H9 (cell line): ENCODE measurements at regions not wholly inside any gene's neighbourhood (a gene's known extent, or its start where the extent isn't known, plus 50 kb on each side); places are given as distances from the start of the nearest gene placed in this dataset.

Source experiments
- DNase-seq: peaks from one replicate; pipeline ENCODE4 v3.0.0-alpha.2; 2017
- H2AFZ ChIP-seq: one replicate; pipeline ENCODE4 v1.6.1; 2013; ENCODE audit warnings: mild to moderate bottlenecking, low read length, control low read depth, moderate library complexity
- H2AK5ac ChIP-seq: 2 replicates; pipeline ENCODE4 v1.6.1; 2013; ENCODE audit warnings: low read length, control low read depth, mixed read lengths; ENCODE audit not compliant: insufficient read length
- H2BK120ac ChIP-seq: one replicate; pipeline ENCODE4 v1.6.1; 2013; ENCODE audit warnings: low read depth, mild to moderate bottlenecking, low read length, control low read depth, inconsistent platforms; ENCODE audit not compliant: poor library complexity, severe bottlenecking
- H2BK12ac ChIP-seq: 2 replicates; pipeline ENCODE4 v1.6.1; 2013; ENCODE audit warnings: low read length, control low read depth, mixed read lengths, low read depth; ENCODE audit not compliant: insufficient read length
- H2BK15ac ChIP-seq: 2 replicates; pipeline ENCODE4 v1.6.1; 2013; ENCODE audit warnings: low read depth, low read length, control low read depth
- H2BK20ac ChIP-seq: one replicate; pipeline ENCODE4 v1.6.1; 2013; ENCODE audit warnings: low read depth, mild to moderate bottlenecking, low read length, control low read depth, inconsistent platforms; ENCODE audit not compliant: poor library complexity, severe bottlenecking
- H2BK5ac ChIP-seq: 2 replicates; pipeline ENCODE4 v1.6.1; 2013; ENCODE audit warnings: low read length, control low read depth, mixed read lengths; ENCODE audit not compliant: insufficient read length
- H3K14ac ChIP-seq: 2 replicates; pipeline ENCODE4 v1.6.1; 2013; ENCODE audit warnings: low read length, control low read depth; ENCODE audit not compliant: insufficient read depth
- H3K18ac ChIP-seq: 2 replicates; pipeline ENCODE4 v1.6.1; 2013; ENCODE audit warnings: low read depth, mild to moderate bottlenecking, mixed read lengths, low read length, control low read depth; ENCODE audit not compliant: insufficient read length
- H3K23ac ChIP-seq: 2 replicates; pipeline ENCODE4 v1.6.1; 2013; ENCODE audit warnings: low read length, control low read depth, mixed read lengths, low read depth; ENCODE audit not compliant: insufficient read length
- H3K23me2 ChIP-seq: 2 replicates; pipeline ENCODE4 v1.6.1; 2013; ENCODE audit warnings: low read depth, mild to moderate bottlenecking, mixed read lengths, low read length, control low read depth; ENCODE audit not compliant: insufficient read length, poor library complexity, severe bottlenecking
- H3K27ac ChIP-seq: 2 replicates; pipeline ENCODE4 v1.5.1; 2013; ENCODE audit warnings: low read length, control low read depth, mixed read lengths, low read depth; ENCODE audit not compliant: insufficient read length
- H3K27me3 ChIP-seq: 2 replicates; pipeline ENCODE4 v1.6.1; 2013; ENCODE audit warnings: low read length, control low read depth, inconsistent platforms; ENCODE audit not compliant: insufficient read depth
- H3K4ac ChIP-seq: 2 replicates; pipeline ENCODE4 v1.6.1; 2013; ENCODE audit warnings: low read depth, mild to moderate bottlenecking, control low read depth, inconsistent platforms, low read length, moderate library complexity
- H3K4me1 ChIP-seq: 2 replicates; pipeline ENCODE4 v1.6.1; 2013; ENCODE audit warnings: low read length, control low read depth, inconsistent platforms; ENCODE audit not compliant: insufficient read depth
- H3K4me2 ChIP-seq: 2 replicates; pipeline ENCODE4 v1.6.1; 2013; ENCODE audit warnings: low read length, control low read depth, mixed read lengths; ENCODE audit not compliant: insufficient read length, insufficient read depth
- H3K56ac ChIP-seq: 2 replicates; pipeline ENCODE4 v1.6.1; 2013; ENCODE audit warnings: low read depth, mild to moderate bottlenecking, mixed read lengths, low read length, control low read depth; ENCODE audit not compliant: insufficient read length
- H3K79me1 ChIP-seq: 2 replicates; pipeline ENCODE4 v1.6.1; 2013; ENCODE audit warnings: low read depth, mild to moderate bottlenecking, moderate library complexity, low read length, control low read depth, inconsistent platforms; ENCODE audit not compliant: insufficient read depth, poor library complexity, severe bottlenecking
- H3K79me2 ChIP-seq: 2 replicates; pipeline ENCODE4 v1.6.1; 2013; ENCODE audit warnings: low read length, control low read depth, inconsistent platforms; ENCODE audit not compliant: insufficient read depth
- H3K9ac ChIP-seq: 2 replicates; pipeline ENCODE4 v1.6.1; 2013; ENCODE audit warnings: low read length, control low read depth, mixed read lengths; ENCODE audit not compliant: insufficient read length; ENCODE audit errors: extremely low read depth
- H3K9me3 ChIP-seq: one replicate; pipeline ENCODE4 v1.6.1; 2013; ENCODE audit warnings: low read depth, low read length, inconsistent platforms; ENCODE audit not compliant: control insufficient read depth
- H3T11ph ChIP-seq: one replicate; pipeline ENCODE4 v1.6.1; 2013; ENCODE audit warnings: mild to moderate bottlenecking, low read length, control low read depth, inconsistent platforms
- H4K20me1 ChIP-seq: one replicate; pipeline ENCODE4 v1.6.1; 2013; ENCODE audit not compliant: control insufficient read depth, insufficient read length, insufficient read depth
- H4K5ac ChIP-seq: 2 replicates; pipeline ENCODE4 v1.6.1; 2013; ENCODE audit warnings: low read depth, mild to moderate bottlenecking, mixed read lengths, low read length, control low read depth; ENCODE audit not compliant: insufficient read length
- H4K8ac ChIP-seq: replicated peaks from 2 replicates; pipeline ENCODE4 v1.6.1; 2013; ENCODE audit warnings: low read length, control low read depth, mixed read lengths, low read depth; ENCODE audit not compliant: insufficient read length
- H4K91ac ChIP-seq: 2 replicates; pipeline ENCODE4 v1.6.1; 2013; ENCODE audit warnings: low read depth, mild to moderate bottlenecking, moderate library complexity, mixed read lengths, low read length, control low read depth; ENCODE audit not compliant: insufficient read length
- H3K27ac Mint-ChIP-seq, 3 experiments: 2 replicates in 2 of 3; 3 replicates in 1 of 3; pipeline ENCODE4 v1.8.0; 2020 to 2021; ENCODE audit warnings: mixed read lengths in 3 of 3, mild to moderate bottlenecking in 1 of 3, moderate library complexity in 1 of 3
- H3K27me3 Mint-ChIP-seq: 2 replicates; pipeline ENCODE4 v1.8.0; 2021; ENCODE audit warnings: low read depth, mild to moderate bottlenecking, moderate library complexity, mixed read lengths
- H3K36me3 Mint-ChIP-seq, 3 experiments: 2 replicates in 2 of 3; 3 replicates in 1 of 3; pipeline ENCODE4 v1.8.0; 2020 to 2021; ENCODE audit warnings: low read depth in 3 of 3, mixed read lengths in 3 of 3; ENCODE audit not compliant: insufficient read depth in 1 of 3
- H3K4me1 Mint-ChIP-seq, 2 experiments: 2 replicates each; pipeline ENCODE4 v1.8.0; 2020; ENCODE audit warnings: mixed read lengths in 2 of 2
- H3K4me3 Mint-ChIP-seq, 2 experiments: 2 replicates in 1 of 2; 3 replicates in 1 of 2; pipeline ENCODE4 v1.8.0; 2020 to 2021; ENCODE audit warnings: mild to moderate bottlenecking in 2 of 2, mixed read lengths in 2 of 2, moderate library complexity in 1 of 2
- H3K9me3 Mint-ChIP-seq, 2 experiments: 2 replicates in 1 of 2; 3 replicates in 1 of 2; pipeline ENCODE4 v1.8.0; 2020; ENCODE audit warnings: mild to moderate bottlenecking in 2 of 2, mixed read lengths in 2 of 2, moderate library complexity in 1 of 2
- WGBS: extraction: QIAGEN DNeasy Blood & Tissue Kit; methylation state at CpG from one replicate; pipeline ENCODE4 v1.1.7; 2013; ENCODE audit warnings: missing lambda C conversion rate, low lambda C conversion rate, mixed read lengths; ENCODE audit not compliant: insufficient read length; ENCODE audit errors: extremely low coverage; 5-methylcytosine and 5-hydroxymethylcytosine counted together
- TF ChIP-seq, protein P1 (sequence below): fragments of 200-600 bp; sonication (generic); conservative IDR thresholded peaks from 3 replicates; pipeline ENCODE4 v1.8.0; 2021; ENCODE audit warnings: antibody characterized with exemption, mild to moderate bottlenecking

DNA sequence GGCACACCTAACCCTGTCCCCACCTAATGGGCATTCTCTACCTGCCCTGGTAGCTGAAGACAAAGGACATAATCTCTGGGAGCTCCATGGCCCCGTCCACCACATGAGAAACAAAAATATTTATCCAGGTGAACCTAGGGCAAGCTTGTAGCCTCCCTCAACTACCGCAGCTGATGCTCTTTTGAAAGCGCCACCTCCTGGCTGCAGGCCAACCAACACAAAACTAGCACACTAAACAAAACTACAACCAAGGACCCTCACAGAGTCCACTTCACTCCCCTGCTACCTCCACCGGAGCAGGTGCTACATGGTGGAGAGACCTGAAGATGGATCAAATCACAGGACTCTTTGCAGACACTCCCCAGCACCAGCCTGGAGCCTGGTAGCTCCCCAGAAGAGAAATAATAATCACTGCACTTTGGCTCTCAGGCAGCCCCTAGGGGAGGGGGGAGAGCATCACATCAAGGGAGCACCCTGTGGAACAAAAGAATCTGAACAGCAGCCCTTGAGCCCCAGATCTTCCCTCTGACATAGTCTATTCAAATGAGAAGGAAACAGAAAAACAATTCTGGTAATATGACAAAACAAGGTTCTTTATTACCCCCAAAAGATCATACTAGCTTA, 111.3 kb upstream of the ATP8A1 start:
- no peak overlapping the region for H2AFZ ChIP-seq
- no peaks in the 10 kb centered on the region; a peak in 1 of 5 replicates for H3K9me3 Mint-ChIP-seq
- H2AK5ac ChIP-seq, result no peak overlapping the region
- H3K4ac ChIP-seq, result no peak overlapping the region
- H4K5ac ChIP-seq, result no peak overlapping the region
- H2BK20ac ChIP-seq, result no peak overlapping the region
- peaks cover 19 to 21% of the 10 kb centered on the region in 2 experiments for H3K4me1 Mint-ChIP-seq
- no peaks in the 10 kb centered on the region for H3K79me2 ChIP-seq
- H2BK15ac ChIP-seq, result no peak overlapping the region
- no peak overlapping the region for H3K56ac ChIP-seq
- H3K4me1 ChIP-seq, result no peaks in the 10 kb centered on the region; the same call in 1 of the 2 replicates
- H3K27me3 ChIP-seq, result no peaks in the 10 kb centered on the region
- no peak overlapping the region for H2BK120ac ChIP-seq
- H2BK12ac ChIP-seq, result no peak overlapping the region
- H3K27me3 Mint-ChIP-seq, result no peaks in the 10 kb centered on the region
- peak; percentile 71 for DNase-seq
- no peaks in the 10 kb centered on the region for H4K20me1 ChIP-seq
- no CpG with 5 or more reads among the region's 4 CpGs for WGBS
- H4K91ac ChIP-seq, result no peak overlapping the region
- no peak overlapping the region for H3K23ac ChIP-seq
- no peak overlapping the region for H3K14ac ChIP-seq
- no peak overlapping the region for H4K8ac ChIP-seq
- no peaks in the 10 kb centered on the region for H3K23me2 ChIP-seq
- no peak overlapping the region for H3K27ac Mint-ChIP-seq
- TF ChIP-seq, protein P1, sequence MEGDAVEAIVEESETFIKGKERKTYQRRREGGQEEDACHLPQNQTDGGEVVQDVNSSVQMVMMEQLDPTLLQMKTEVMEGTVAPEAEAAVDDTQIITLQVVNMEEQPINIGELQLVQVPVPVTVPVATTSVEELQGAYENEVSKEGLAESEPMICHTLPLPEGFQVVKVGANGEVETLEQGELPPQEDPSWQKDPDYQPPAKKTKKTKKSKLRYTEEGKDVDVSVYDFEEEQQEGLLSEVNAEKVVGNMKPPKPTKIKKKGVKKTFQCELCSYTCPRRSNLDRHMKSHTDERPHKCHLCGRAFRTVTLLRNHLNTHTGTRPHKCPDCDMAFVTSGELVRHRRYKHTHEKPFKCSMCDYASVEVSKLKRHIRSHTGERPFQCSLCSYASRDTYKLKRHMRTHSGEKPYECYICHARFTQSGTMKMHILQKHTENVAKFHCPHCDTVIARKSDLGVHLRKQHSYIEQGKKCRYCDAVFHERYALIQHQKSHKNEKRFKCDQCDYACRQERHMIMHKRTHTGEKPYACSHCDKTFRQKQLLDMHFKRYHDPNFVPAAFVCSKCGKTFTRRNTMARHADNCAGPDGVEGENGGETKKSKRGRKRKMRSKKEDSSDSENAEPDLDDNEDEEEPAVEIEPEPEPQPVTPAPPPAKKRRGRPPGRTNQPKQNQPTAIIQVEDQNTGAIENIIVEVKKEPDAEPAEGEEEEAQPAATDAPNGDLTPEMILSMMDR, result peak; percentile 77
- no peak overlapping the region for H2BK5ac ChIP-seq
- no peak overlapping the region for H3K27ac ChIP-seq
- H3K4me2 ChIP-seq, result no peak overlapping the region
- H3K79me1 ChIP-seq, result no peaks in the 10 kb centered on the region
- no peaks in the 10 kb centered on the region for H3K9me3 ChIP-seq
- no peak overlapping the region for H3K9ac ChIP-seq
- H3K18ac ChIP-seq, result no peak overlapping the region
- no peak overlapping the region for H3K4me3 Mint-ChIP-seq
- H3K36me3 Mint-ChIP-seq, result peaks cover 0 to 2% (median 0%) of the 10 kb centered on the region in 3 experiments; a peak in 1 of 7 replicates
- no peak overlapping the region for H3T11ph ChIP-seq
